Kidney (tissue), 13 donors: ENCODE measurements at regions not wholly inside any gene's neighbourhood (a gene's known extent, or its start where the extent isn't known, plus 50 kb on each side); places are given as distances from the start of the nearest gene placed in this dataset.

Experiments used
- DNase-seq, 5 donors: peaks; one replicate each; pipeline ENCODE4 v3.0.0-alpha.2; 2013 to 2020
- FAIRE-seq: peaks from 2 replicates; lab custom pipeline; 2012; peaks lifted over from hg19 to GRCh38; lab: Jason Lieb, UNC
- H3K27ac ChIP-seq, 2 donors: one replicate each; pipeline ENCODE4 v1.7.0; 2013; ENCODE audit warnings: low read depth in 2 of 2, low read length in 2 of 2, inconsistent platforms in 1 of 2
- H3K27me3 ChIP-seq: one replicate; pipeline ENCODE4 v1.7.1; 2013; ENCODE audit warnings: low read length, inconsistent platforms; ENCODE audit not compliant: control insufficient read depth, insufficient read depth
- H3K36me3 ChIP-seq, 3 donors: one replicate each; pipeline versions ENCODE4 v1.7.0 to v1.7.1; 2013; ENCODE audit warnings: low read length in 3 of 3, control low read depth in 1 of 3, inconsistent platforms in 1 of 3; ENCODE audit not compliant: insufficient read depth in 3 of 3, control insufficient read depth in 2 of 3
- H3K4me1 ChIP-seq, 3 donors: one replicate each; pipeline versions ENCODE4 v1.7.0 to v1.7.1; 2013; ENCODE audit warnings: low read length in 3 of 3, inconsistent platforms in 1 of 3, low read depth in 1 of 3; ENCODE audit not compliant: control insufficient read depth in 2 of 3, insufficient read depth in 2 of 3
- H3K4me3 ChIP-seq, 3 donors: one replicate each; pipeline versions ENCODE4 v1.7.0 to v1.8.1; 2013; ENCODE audit warnings: low read length in 3 of 3, control low read depth in 1 of 3, inconsistent platforms in 1 of 3
- H3K9ac ChIP-seq, 3 donors: one replicate each; pipeline versions ENCODE4 v1.7.0 to v1.7.1; 2013; ENCODE audit warnings: low read length in 3 of 3, control low read depth in 1 of 3, inconsistent platforms in 1 of 3
- H3K9me3 ChIP-seq, 3 donors: one replicate each; pipeline versions ENCODE4 v1.7.0 to v1.7.1; 2013; ENCODE audit warnings: low read length in 3 of 3, control low read depth in 1 of 3, inconsistent platforms in 1 of 3; ENCODE audit not compliant: control insufficient read depth in 2 of 3, insufficient read depth in 1 of 3
- CTCF ChIP-seq: IDR thresholded peaks from 3 replicates; pipeline ENCODE4 v1.5.1; 2012; ENCODE audit warnings: mild to moderate bottlenecking, moderate library complexity, borderline replicate concordance; ENCODE audit not compliant: insufficient read depth; ENCODE audit errors: extremely low read depth
- intact Hi-C: fragments of 100-400 bp; cut with DNase I; formaldehyde crosslinking; loops from one replicate; pipeline ENCODE4 v1.11.1; 2022
- donor health status: control.
- donor health status: control.
- donor health status: control.
- donor health status: control.
- donor health status: control.
- donor health status: DM: yes; HTN: yes; CAD: no.
- donor health status: Normal renal cell carcinoma (clear cell type).

DNA sequence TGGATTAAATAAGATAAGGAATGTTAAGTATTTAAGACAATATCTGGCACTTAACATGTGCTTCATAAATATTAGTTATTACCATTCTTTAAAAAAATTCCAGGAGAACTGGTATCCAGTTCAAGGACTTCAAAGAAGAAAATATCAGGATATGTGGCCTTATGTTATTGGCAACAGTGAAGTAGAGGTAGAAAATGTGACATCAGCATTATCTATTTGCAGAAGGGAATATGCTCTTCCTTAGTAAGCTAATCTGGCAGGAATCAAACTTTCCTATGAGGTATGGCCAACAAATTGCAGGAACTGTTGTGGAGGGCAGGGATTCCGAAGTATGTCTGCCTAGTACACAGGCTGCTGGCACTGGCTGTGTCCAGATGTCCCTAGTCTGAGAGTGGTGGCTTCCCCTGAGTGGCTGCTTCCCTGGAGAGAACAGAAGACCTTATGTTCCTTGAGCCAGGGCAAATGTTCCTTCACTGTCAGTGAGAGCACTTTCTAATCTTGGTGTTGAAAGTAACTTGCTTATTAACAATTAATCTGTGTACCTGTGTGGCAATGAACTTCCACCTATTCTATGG, 351.7 kb upstream of the THRB start:
- Histone ChIP-seq H3K36me3 (no peaks in the 10 kb centered on the region), H3K9ac (no peak overlapping the region), H3K4me1 (no peaks in the 10 kb centered on the region), H3K27ac (no peak overlapping the region), H3K9me3 (peaks cover 0 to 3% (median 0%) of the 10 kb centered on the region in 3 donors), H3K4me3 (no peak overlapping the region), H3K27me3 (no peaks in the 10 kb centered on the region)
- TF ChIP-seq CTCF: no peak
- FAIRE-seq: no peak
- no peak for DNase-seq
- intact Hi-C loops: no loop called here

DNA sequence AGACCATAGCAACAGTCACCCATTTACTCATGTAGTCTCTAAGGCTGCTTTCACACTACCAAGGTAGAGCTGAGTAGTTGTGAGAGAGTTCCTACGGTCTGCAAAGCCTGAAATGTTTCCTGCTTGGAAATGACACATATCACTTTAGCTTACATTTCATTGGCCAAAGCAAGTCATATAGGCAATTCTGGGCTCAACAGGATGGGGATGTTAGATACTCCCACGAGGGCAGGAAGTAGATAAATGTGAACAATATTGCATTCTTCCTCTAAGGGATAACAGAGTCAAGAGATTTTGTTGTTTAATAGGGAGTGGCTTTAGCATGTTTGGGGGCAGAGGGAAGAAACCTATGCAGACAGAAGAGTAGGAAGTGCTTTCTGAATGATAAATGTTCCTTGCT, 355.6 kb upstream of the THRB start:
- Histone ChIP-seq H3K4me3 (no peak overlapping the region), H3K4me1 (no peaks in the 10 kb centered on the region), H3K27me3 (no peaks in the 10 kb centered on the region), H3K9ac (no peak overlapping the region), H3K27ac (no peak overlapping the region), H3K9me3 (peaks cover 0 to 1% (median 0%) of the 10 kb centered on the region in 3 donors), H3K36me3 (no peaks in the 10 kb centered on the region)
- DNase-seq: no peak
- intact Hi-C loops: no loop called here
- no peak for TF ChIP-seq CTCF
- FAIRE-seq: no peak

DNA sequence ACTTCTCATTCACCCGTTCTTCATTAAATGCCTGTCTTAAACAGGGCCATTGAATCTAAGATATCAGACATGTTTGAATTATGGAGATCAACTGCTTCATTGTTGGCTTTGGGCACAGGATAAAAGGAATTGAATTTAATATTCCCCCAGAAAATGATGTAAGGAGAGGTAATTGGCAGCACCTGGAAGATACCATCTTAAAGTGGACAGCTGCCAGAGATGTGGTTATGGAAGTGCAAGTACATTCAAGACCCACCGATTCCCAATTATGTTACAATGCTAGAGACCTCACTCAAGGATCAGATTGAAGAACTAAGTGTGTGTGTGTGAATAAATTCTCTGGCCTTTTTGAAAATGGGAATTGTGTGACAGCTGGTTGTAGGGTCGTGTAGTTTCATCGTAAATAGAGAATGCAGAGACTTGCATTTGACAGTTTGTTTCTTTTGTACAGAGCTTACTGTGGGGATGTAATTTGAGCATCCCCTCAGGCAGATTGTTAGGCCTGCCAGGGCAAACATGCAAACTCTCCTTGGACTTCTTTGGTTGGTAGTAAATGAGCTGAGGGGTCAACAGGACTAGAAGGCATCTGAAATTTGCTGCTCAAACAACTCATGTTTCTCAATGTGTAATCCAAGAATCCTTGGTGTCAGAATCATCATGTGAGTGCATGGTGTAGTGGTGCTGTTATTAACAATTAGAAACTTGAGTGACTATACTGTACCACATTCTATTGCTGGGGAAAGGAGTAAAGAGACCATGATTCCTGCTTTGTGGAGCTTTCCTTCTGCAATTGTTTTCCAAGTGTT, 359.2 kb upstream of the THRB start:
- intact Hi-C loops: no loop called here
- no peaks in the 10 kb centered on the region for H3K27me3 ChIP-seq
- H3K9ac ChIP-seq: no peak overlapping the region
- FAIRE-seq: no peak
- H3K4me1 ChIP-seq: no peaks in the 10 kb centered on the region
- no peaks in the 10 kb centered on the region for H3K9me3 ChIP-seq
- peak in 2 of 5 donors; percentile 15 to 39 for DNase-seq
- TF ChIP-seq CTCF: no peak
- H3K4me3 ChIP-seq: no peak overlapping the region
- no peak overlapping the region for H3K27ac ChIP-seq
- no peaks in the 10 kb centered on the region for H3K36me3 ChIP-seq
